ENCODE measurements at regions not wholly inside any gene's neighbourhood (a gene's known extent, or its start where the extent isn't known, plus 50 kb on each side); places are given as distances from the start of the nearest gene placed in this dataset.
"Not testable (repeated sequence)": the region's sequence is repeated elsewhere in the genome, so short reads cannot be mapped to it uniquely, and the experiment has no call there.

DNA sequence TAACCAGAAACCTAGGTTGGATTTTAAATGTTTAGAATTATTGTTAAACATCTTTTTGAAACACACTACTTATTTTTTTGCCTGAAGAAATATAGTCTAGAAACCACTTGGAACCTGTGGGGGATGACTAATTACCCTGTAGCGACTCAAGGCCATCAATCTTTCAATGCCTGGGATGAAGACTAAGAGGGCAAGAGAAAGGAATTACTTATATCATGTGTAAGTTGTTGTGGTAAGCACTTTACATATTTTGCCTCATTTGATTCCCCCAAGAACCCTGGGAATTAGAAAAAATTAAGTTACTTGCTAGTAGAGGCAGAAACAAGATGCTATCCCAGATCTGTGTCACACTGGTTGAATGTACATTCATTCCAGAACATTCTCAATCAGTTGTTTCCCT lies 170.9 kb upstream of the GRIA3 start:
- DNase-seq = no peak

GRCh38 chrX:123036401-123036800 lies 147.7 kb upstream of the GRIA3 start:
- no peak for DNase-seq

DNA sequence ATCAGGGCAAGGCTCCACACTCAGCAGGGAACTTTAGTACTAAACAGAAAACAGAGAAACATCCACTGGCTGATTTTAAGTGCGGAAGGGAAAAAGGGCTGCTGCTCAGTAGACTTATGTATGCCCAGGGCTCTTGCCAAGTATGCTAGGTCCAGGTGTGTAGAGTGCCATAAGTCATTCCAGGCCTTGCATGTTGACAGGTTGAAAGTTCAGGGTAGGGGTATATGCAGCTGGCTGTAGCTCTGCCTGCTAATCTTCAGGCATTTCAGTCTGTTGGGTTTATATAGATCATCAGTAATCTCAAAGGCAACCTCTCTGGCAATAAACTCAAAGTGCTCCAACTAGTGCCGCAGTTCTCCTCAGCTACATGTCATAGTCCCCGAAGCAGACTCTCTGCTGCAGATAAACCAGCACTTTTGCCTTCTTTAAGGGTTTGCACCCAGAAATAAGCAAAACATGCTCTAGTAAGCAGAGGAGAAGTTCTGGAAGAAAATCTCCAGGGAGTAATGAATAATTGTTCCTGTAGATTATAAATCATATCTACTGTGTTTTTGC lies 134.9 kb upstream of the GRIA3 start:
- no peak for DNase-seq

DNA sequence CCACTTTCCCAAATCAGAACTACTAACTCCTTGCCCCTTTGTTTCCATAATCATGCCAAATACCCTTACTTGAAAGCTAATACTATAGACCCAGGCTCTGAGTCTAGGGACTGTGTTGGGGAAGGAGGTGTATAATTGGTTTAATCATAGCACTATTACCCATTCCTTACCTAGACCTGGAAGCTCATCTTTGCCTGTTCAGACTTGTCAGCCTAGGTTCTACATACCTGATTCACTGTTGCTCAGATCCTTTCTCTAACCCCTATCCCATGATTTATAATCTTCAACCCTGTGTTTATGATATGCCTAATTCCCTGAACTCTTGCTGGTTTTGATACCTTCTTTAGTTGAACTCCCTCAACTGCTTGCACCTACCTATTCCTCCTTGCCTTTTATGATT lies 123.1 kb upstream of the GRIA3 start:
- no peak for DNase-seq

- DNase-seq = no peak
These were observed 120.0 kb upstream of the GRIA3 start for GRCh38 chrX:123064053-123064452.

- DNase-seq = no peak
These were observed 111.2 kb upstream of the GRIA3 start for GRCh38 chrX:123072686-123073385.

GRCh38 chrX:123075947-123076561 lies 108.0 kb upstream of the GRIA3 start:
- no peak for DNase-seq

DNA sequence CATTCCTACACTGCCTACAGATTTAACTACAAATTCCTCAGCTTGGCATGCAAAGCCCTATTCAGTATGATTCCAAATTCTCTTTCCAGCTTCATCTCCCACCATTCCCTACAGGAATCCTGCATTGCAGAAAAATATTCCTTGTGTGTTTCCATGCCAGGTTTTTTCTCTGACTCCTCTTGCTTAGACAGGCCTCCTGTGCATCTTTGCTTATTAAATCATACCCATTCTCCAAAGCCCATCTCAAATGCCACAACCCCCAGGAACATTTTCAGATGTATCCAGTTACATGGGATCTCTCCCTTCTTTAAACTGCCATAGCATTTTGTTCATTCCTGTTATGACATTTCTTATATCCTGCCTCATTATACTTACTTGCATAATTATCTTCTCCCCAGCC lies 106.4 kb upstream of the GRIA3 start:
- no peak for DNase-seq

- no peak for DNase-seq
These were observed 104.0 kb upstream of the GRIA3 start for GRCh38 chrX:123080065-123080464.

GRCh38 chrX:123081776-123082175 lies 102.3 kb upstream of the GRIA3 start:
- no peak for DNase-seq

- DNase-seq = no peak
These were observed 100.2 kb upstream of the GRIA3 start for GRCh38 chrX:123083924-123084323.

GRCh38 chrX:123084797-123085196 lies 99.3 kb upstream of the GRIA3 start:
- no peak for DNase-seq

- DNase-seq = no peak
These were observed 98.7 kb upstream of the GRIA3 start for GRCh38 chrX:123085311-123085940.

- DNase-seq = no peak
These were observed 97.3 kb upstream of the GRIA3 start for GRCh38 chrX:123086768-123087167.

DNA sequence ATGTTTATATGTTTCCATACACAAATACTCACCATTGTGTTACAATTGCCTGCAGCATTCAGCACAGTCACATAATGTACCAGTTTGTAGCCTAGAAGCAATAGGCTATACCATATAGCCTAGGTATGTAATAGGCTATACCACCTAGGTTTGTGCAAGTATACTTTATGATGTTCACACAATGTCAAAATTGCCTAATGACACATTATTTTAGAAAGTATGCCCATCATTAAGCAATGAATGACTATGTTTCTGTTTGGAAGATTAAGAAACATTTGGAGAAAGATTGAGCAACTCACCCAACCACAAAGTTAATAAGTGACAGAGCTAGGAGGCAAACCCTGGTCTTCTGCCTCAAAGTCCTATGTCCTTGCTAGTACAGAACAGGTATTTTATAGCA lies 96.8 kb upstream of the GRIA3 start:
- DNase-seq = no peak

DNA sequence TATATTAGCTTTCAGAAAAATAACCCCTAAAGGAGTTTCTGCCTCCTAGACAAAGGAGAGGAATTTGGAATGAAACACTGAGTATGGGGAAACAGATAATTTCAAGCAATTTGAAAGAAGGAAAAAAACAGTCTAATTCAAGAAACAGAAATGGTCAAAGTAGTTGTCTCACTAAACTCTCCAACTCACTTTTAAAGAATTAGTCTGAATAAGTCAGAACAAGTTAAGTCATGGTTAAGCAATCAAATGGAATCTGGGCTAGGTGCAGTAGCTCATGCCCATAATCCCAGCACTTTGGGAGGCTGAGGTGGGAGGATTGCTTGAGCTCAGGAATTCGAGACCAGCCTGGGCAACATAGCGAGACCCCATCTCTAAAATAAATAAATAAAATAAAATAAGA lies 95.7 kb upstream of the GRIA3 start:
- no peak for DNase-seq

DNA sequence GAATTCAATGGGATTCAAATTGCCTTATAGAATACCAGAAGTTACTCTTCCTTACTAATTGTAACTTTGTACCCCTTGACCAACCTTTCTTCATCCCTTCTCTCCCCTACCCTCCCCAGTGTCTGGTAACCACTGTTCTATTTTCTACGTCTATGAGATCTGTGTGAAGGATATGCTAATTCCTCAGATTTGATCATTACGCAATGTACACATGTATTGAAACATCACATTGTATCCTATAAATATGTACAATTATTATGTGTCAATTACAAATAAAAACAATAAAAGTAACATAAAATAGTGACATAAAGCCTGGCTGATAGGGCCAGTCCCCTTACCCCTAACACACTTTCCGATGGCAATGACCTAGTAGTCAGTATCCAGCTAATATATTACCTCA lies 95.1 kb upstream of the GRIA3 start:
- no peak for DNase-seq

DNA sequence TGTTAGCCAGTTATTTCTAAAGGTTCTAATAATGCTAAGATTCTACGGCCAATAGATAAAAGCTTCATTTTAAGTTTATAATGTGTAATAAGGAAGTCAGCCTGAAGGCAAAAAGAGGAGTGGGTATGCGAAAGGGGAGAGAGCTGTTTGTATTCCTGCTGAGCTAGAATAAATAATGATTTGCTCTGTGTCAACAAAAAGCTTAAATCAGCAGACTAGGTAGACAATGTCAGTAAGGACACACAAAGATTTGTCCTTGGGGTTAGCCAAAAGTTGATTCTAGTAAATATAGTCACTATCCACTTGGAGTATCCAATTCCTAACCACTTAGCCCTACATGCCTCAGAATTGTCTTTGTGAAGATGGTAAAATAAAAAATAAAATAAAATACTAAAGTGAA lies 90.3 kb upstream of the GRIA3 start:
- DNase-seq = no peak

DNA sequence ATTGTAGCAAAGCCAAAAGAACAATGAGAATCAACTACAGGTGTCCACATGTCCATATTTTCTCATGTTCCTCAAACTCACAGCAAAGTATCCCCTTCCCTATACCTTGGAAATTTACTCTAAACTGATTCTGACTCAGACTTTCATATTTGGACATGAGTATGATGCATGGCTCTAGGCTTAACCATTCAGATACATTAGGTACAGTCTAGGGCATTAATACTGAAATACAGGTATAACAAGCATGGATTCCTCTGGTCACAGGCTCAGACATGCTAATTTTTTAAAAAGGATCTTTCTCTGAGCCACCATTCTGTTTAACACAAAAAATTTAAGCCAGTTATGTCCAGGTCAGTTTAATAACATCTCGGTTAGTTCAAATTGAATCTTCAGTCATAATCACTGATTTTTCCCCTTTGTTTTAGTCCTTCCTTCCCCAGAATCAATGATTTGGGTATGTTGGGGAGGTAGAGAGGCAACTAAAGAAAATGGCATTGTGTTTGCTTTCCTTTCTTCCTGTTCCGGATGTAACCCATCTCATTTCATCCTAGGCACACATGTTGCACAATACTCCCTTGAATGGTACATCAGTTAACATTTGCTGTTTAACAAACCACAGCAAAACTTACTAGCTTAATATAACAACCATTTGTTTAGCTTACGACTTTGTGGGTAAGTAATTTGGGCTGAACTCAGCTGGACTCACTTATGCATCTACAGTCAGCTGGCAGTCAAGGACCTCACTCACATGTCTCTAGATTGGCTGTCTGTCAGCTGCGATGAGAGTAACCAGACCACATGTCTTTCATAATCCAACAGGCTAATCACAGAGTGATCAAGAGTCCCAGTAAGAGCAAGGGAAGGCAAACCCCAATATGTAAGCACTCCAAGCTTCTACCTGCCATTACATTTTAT lies 75.3 kb upstream of the GRIA3 start:
- DNase-seq = no peak

- DNase-seq = no peak
These were observed 62.8 kb upstream of the GRIA3 start for GRCh38 chrX:123121241-123121640.

- not testable (repeated sequence) for DNase-seq
These were observed 54.3 kb upstream of the GRIA3 start for GRCh38 chrX:123129805-123130204.

All from activated naive CD4-positive, alpha-beta T cell treated with anti-CD3 and anti-CD28 coated beads, Interleukin-2, amount 50 U/mL, for 16 hours (primary cell).